ENCODE measurements at regions not wholly inside any gene's neighbourhood (a gene's known extent, or its start where the extent isn't known, plus 50 kb on each side); places are given as distances from the start of the nearest gene placed in this dataset.

- no peak for TF ChIP-seq CTCF (IDR thresholded peaks at IDR 0.05; ENCODE audit: low read depth, low read length)
- H3K4me3 ChIP-seq (ENCODE audit: low read depth, low read length): no peak overlapping the region
Observed at GRCh38 chr3:24952388-24952787, 457.7 kb upstream of the THRB start.

- TF ChIP-seq CTCF (IDR thresholded peaks at IDR 0.05; ENCODE audit: low read depth, low read length): no peak
Observed at GRCh38 chr3:24953060-24953771, 458.6 kb upstream of the THRB start.

GRCh38 chr3:24956613-24957012 lies 462.0 kb upstream of the THRB start:
- no peak for TF ChIP-seq CTCF (IDR thresholded peaks at IDR 0.05; ENCODE audit: low read depth, low read length)
- no peak overlapping the region for H3K4me3 ChIP-seq (ENCODE audit: low read depth, low read length)

More at GRCh38 chr3:24953060-24953771, 458.6 kb upstream of the THRB start:
- no peak overlapping the region for H3K4me3 ChIP-seq (ENCODE audit: low read depth, low read length)

GRCh38 chr3:24958271-24958670 lies 463.6 kb upstream of the THRB start:
- no peak for TF ChIP-seq CTCF (IDR thresholded peaks at IDR 0.05; ENCODE audit: low read depth, low read length)
- no peak overlapping the region for H3K4me3 ChIP-seq (ENCODE audit: low read depth, low read length)

GRCh38 chr3:24958910-24959447 lies 464.3 kb upstream of the THRB start:
- no peak overlapping the region for H3K4me3 ChIP-seq (ENCODE audit: low read depth, low read length)
- TF ChIP-seq CTCF (IDR thresholded peaks at IDR 0.05; ENCODE audit: low read depth, low read length): no peak

GRCh38 chr3:24963762-24964625 lies 464.1 kb upstream of the RARB start:
- no peak overlapping the region for H3K4me3 ChIP-seq (ENCODE audit: low read depth, low read length)
- no peak for TF ChIP-seq CTCF (IDR thresholded peaks at IDR 0.05; ENCODE audit: low read depth, low read length)

Measured in WI38 (cell line).